ENCODE measurements at regions not wholly inside any gene's neighbourhood (a gene's known extent, or its start where the extent isn't known, plus 50 kb on each side); places are given as distances from the start of the nearest gene placed in this dataset.

DNA sequence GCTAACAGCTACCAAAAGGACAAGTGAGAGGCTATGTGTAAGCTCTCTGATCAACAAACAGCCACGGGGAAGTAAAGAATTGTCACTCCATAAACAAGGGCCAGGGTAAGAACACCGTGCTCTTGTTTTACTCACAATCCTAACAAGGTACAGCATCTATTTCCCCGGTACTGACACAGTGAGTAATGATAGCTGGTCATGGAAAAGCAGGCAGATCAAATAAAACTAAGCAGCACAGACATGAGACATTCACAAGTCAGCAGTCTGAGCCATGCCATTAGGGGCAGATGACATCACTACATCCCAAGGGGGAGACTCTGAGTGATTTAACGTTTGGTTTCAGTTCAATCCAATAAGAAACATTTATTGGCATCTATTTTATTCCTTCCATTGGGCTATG, 54.4 kb downstream of the ARL6IP4 start:
- no peaks in the 10 kb centered on the region for H3K36me3 Mint-ChIP-seq (ENCODE audit: low read depth)
- DNase-seq = no peak
- peaks cover 43% of the 10 kb centered on the region for H3K4me1 Mint-ChIP-seq
- TF ChIP-seq, protein P1, sequence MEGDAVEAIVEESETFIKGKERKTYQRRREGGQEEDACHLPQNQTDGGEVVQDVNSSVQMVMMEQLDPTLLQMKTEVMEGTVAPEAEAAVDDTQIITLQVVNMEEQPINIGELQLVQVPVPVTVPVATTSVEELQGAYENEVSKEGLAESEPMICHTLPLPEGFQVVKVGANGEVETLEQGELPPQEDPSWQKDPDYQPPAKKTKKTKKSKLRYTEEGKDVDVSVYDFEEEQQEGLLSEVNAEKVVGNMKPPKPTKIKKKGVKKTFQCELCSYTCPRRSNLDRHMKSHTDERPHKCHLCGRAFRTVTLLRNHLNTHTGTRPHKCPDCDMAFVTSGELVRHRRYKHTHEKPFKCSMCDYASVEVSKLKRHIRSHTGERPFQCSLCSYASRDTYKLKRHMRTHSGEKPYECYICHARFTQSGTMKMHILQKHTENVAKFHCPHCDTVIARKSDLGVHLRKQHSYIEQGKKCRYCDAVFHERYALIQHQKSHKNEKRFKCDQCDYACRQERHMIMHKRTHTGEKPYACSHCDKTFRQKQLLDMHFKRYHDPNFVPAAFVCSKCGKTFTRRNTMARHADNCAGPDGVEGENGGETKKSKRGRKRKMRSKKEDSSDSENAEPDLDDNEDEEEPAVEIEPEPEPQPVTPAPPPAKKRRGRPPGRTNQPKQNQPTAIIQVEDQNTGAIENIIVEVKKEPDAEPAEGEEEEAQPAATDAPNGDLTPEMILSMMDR (IDR thresholded peaks at IDR 0.05) = no peak
- H3K27me3 Mint-ChIP-seq (ENCODE audit: low read depth, poor library complexity) = peaks cover 9% of the 10 kb centered on the region
- no peak overlapping the region for H3K27ac Mint-ChIP-seq
- H3K4me3 Mint-ChIP-seq = no peak overlapping the region
- H3K9me3 Mint-ChIP-seq = no peaks in the 10 kb centered on the region

DNA sequence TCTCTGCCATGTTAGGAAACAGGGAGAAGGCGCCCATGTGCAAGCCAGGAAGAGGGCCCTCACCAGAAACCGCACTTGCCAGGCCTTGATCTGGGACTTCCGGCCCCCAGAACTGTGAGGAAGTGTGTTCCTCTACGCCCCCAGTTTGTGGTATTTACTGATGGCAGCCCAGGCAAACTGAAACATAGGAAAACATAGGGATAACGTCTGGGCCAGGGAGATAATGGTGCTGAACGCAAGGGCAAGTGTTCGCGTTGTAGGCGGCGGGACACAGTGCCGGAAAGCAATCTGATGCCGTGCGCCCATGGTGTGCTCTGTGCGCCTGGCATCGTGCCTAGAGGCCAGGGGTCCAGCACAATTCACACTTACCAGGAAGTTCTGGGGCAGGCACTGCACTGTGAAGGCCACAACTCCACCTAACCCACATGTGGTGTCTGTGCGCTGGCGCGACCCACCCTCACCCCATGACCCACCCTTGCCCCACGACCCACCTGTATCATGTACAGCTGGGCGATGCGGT, 53.6 kb downstream of the ARL6IP4 start:
- Mint-ChIP-seq H3K4me1 (peaks cover 43% of the 10 kb centered on the region), H3K4me3 (no peak overlapping the region), H3K27me3 (ENCODE audit: low read depth, poor library complexity) (peaks cover 9% of the 10 kb centered on the region), H3K9me3 (no peaks in the 10 kb centered on the region), H3K27ac (no peak overlapping the region), H3K36me3 (ENCODE audit: low read depth) (no peaks in the 10 kb centered on the region)
- DNase-seq = no peak
- TF ChIP-seq, protein P1 (IDR thresholded peaks at IDR 0.05) = no peak

DNA sequence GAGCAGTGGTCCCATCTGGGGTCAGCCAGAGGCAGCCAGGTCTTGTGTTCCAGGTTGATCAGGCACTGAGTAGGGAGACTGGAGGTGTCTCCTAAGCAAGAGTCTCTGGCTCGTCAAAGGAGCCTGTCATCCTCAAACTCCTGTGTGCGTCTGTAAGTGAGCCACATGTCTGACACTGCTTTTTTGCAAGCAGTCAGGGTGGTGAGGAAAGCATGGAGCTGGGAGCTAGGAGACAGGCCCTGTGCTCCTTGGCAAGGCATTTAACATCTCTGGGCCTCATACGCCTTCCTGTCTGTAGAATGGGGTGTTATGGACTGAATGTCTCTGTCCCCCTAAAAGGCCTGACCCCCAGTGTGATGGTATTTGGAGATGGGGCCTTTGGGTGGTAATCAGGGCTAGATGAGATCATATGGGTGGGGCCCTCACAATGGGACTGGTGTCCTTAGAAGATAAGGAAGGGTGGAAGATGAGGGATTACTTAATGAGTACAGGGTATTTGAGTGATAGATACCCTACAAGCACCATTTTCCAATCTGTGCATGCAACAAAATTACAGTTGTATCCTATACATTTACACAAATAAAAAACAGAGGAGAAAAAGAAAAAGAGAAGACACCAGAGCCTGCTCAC, 53.0 kb downstream of the ARL6IP4 start:
- DNase-seq = no peak
- Mint-ChIP-seq H3K27ac (peak overlapping the region; percentile 22), H3K4me3 (no peak overlapping the region), H3K36me3 (ENCODE audit: low read depth) (no peaks in the 10 kb centered on the region), H3K9me3 (no peaks in the 10 kb centered on the region), H3K4me1 (peaks cover 41% of the 10 kb centered on the region), H3K27me3 (ENCODE audit: low read depth, poor library complexity) (peaks cover 9% of the 10 kb centered on the region)
- TF ChIP-seq, protein P1 (IDR thresholded peaks at IDR 0.05) = no peak

DNA sequence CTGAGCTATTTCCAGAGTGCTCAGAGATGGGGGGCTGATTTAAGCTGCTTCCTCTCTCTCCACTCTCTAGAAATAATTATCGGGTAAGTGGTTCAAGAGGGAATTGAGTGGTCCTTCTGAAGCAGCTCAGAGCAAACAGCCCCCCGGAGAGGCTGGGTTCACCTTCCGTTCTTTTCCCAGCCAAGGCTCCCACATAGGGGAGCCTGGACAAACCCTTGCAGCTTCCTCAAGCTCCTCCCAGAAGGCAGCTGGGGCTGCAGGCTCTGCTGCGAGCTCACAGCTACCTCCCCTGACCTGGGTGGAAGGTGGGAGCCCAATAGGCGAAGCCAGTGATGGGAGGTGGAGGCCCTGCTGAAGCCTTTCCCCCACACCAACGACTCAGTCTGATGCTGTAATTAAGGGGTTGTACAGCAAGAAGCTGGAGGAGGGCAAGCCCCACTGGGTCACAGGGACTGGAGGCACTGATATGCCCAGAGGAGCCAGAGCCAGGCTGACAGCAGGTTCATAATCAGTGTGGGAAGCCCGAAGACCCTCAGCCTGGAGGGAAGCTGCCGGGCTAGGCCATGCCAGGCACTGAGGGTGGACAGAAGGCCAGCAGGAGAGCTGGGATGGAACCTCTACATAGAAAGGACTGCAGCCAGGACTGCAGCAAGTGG, 52.4 kb downstream of the ARL6IP4 start:
- Mint-ChIP-seq H3K9me3 (no peaks in the 10 kb centered on the region), H3K27me3 (ENCODE audit: low read depth, poor library complexity) (peaks cover 7% of the 10 kb centered on the region), H3K4me3 (no peak overlapping the region), H3K27ac (no peak overlapping the region), H3K4me1 (peaks cover 42% of the 10 kb centered on the region), H3K36me3 (ENCODE audit: low read depth) (no peaks in the 10 kb centered on the region)
- DNase-seq = no peak
- TF ChIP-seq, protein P1 (IDR thresholded peaks at IDR 0.05) = no peak

Measured in nephron progenitor cell (in vitro differentiated cells).